GM18951 (cell line): ENCODE measurements at regions not wholly inside any gene's neighbourhood (a gene's known extent, or its start where the extent isn't known, plus 50 kb on each side); places are given as distances from the start of the nearest gene placed in this dataset.

ENCODE experiments used
- POLR2A ChIP-seq: IDR thresholded peaks from 4 replicates; pipeline ENCODE4 v1.6.1; 2011; ENCODE audit warnings: mild to moderate bottlenecking; ENCODE audit not compliant: insufficient read length, insufficient read depth; ENCODE audit errors: extremely low read depth
- in situ Hi-C: fragments of 300-500 bp; cut with MboI; formaldehyde crosslinking; loops from one replicate; pipeline ENCODE4 v1.12.0; 2022; ENCODE audit warnings: low sequenced_read_pairs, mixed read lengths, inconsistent platforms; ENCODE audit not compliant: unreplicated experiment

DNA sequence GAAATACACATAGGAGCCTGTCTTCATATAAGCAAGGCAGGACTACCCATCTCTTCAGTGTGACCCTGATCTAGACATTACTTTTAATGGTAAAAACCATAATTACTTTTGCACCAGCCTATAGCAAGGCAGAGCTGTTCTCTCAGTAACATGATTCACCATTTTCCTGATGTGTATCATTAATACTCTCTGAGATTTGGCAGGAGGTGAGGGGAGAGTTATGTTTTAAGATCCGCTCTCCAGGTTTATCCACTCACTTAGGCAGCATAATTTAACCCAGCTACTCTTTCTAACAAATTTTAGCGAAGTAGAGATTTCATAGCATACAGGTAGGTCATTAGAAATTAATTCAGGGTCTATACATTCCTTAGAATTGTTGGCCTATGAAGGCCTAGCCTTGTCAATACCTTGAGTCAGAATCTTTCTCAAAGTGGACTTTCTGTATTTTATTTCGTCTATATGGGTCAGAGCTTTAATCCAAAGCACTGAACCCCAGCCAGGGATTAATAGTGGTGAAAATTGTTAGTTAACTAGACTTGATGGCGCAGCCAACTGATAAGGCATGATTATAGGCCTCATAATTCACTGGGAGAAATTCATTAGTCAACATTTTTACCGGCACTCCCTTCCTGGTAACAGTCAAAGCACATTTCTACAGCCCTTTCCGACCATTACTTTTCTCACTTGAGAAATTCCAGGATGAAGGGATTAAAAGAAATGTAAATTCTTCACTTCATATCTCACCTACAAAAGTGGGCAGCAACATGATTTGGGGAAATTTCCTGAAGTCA is 955.1 kb downstream of the DIAPH3 start:
- in situ Hi-C loops: no loop called here

DNA sequence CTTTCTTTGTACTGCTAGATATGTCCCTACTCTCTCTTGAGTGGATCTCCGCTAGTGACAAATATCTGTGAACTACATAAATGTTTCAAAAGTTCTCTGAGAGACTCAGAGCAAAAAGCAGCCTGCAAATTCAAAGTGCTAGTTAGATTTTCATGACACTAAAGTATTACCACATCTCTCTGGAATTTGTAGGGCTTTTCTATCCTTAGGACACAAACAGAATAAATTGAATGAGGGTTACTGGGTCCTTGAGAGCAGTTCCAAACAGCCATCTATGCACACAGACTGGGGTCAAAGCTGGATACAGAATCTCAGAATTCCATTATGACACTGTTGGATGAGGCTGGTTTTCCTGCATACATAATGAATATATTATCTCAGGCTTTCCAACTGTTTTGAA is 953.2 kb downstream of the DIAPH3 start:
- no peak for TF ChIP-seq POLR2A
- in situ Hi-C loops: no loop called here

More for the DNA sequence above, 955.1 kb downstream of the DIAPH3 start:
- TF ChIP-seq POLR2A: no peak

DNA sequence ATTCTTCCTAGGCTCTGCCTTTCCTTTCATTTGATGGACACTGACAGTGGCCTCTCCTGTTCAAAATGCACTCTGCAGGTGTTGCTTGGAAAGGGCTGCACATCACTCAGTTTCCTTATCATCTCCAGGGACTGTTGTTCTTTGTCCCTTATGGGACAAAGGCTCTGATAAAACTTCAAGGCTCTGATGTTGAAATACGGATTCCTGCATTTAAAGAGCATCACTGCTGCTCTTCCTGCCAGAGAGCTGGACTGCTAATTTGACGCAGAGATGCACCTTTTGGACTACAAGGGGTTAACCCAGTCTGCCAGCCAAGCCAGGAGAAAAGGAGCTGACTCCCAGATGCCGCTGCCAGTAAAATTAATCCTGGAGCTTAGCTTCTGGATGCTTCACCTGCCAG is 952.1 kb downstream of the DIAPH3 start:
- no peak for TF ChIP-seq POLR2A

GRCh38 chr13:59229401-59229800 is 934.3 kb downstream of the DIAPH3 start:
- in situ Hi-C loops: no loop called here
- TF ChIP-seq POLR2A: no peak

More for the DNA sequence above, 952.1 kb downstream of the DIAPH3 start:
- in situ Hi-C loops: no loop called here

GRCh38 chr13:59229861-59230260 is 933.9 kb downstream of the DIAPH3 start:
- in situ Hi-C loops: no loop called here
- no peak for TF ChIP-seq POLR2A

DNA sequence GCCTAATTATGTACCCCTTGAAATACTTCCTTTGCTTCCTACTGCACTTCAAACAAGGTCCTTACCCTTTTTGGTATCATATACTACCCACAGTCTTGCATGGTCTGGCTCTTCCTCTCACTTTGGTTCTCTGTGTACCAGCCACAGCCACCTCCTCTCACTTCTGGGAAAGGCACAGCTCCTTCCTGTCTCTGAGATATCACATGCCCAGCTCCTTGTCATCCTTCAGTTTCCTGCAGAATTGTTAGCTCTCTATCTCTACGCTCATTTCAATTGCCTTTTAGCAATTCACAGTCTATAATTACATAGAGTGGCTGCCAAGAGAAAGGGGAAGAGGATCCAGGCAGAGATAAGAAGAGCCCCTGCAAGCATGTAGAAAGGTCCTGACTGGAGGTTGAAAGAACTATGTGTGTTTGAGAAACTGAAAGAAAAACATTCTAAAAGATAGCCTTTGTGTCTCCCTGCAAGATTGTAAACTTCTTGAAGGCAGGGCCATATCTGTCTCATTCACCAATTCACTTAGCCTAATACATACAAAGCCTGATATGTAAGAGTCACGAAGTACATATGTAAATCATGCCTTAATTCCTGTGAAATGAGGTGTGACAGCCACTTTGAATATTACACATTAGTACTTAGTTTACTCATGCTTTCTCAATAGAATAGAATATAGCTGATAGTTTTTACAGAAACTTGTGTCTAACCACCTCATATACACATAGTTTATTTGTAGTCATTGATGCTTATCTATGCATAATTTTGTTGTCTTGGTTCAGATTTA is 933.1 kb downstream of the DIAPH3 start:
- TF ChIP-seq POLR2A: no peak
- in situ Hi-C loops: no loop called here

- TF ChIP-seq POLR2A: no peak
- in situ Hi-C loops: no loop called here
Observed at GRCh38 chr13:59236309-59236919, 927.3 kb downstream of the DIAPH3 start.

DNA sequence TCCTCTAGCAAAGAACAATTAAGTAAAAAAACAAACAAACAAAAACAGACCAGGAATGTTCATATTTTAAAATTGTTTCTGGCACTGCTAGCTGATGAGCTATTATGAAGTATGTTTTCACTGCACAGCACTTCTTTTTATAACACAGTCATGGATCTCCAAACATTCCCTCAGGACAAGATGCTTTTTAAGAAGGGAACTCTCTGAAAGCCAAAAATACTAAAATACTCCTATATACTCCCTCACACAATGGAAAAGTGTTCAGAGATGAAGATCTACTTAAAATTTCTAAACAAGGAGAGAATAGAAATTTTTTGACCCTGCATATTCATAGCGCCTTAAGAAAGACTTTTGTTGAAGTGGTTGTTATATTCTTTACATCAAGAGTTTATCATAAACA is 926.8 kb downstream of the DIAPH3 start:
- in situ Hi-C loops: no loop called here
- TF ChIP-seq POLR2A: no peak

DNA sequence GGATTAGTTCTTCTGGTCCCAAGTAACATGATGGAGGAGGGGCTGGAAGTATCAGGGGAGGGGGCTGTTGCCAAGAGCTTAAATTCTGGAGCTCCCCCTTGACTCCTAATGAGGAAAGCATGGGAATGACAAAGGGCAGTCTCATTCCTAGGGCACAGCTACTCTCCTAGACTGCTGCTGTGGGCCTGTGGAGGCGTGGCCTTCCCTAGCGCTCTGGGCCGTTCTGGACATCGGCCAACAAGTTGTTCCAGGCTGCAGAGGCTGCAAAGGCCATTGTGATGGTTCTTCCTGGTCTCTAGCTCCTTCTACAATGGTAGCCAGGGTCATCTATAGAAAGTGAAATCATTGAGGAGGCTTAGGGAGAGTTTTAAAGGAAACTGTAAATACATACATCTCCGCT is 916.6 kb downstream of the DIAPH3 start:
- in situ Hi-C loops: no loop called here
- TF ChIP-seq POLR2A: no peak

GRCh38 chr13:59250336-59251189 is 913.2 kb downstream of the DIAPH3 start:
- in situ Hi-C loops: no loop called here
- no peak for TF ChIP-seq POLR2A

- in situ Hi-C loops: no loop called here
- TF ChIP-seq POLR2A: no peak
Observed at GRCh38 chr13:59259165-59260000, 904.3 kb downstream of the DIAPH3 start.

- no peak for TF ChIP-seq POLR2A
- in situ Hi-C loops: no loop called here
Observed at GRCh38 chr13:59261928-59262488, 901.7 kb downstream of the DIAPH3 start.
